GM23248 (cell line): ENCODE measurements at regions not wholly inside any gene's neighbourhood (a gene's known extent, or its start where the extent isn't known, plus 50 kb on each side); places are given as distances from the start of the nearest gene placed in this dataset.

ENCODE experiments used
- DNase-seq: peaks from one replicate; pipeline ENCODE4 v3.0.0-alpha.2; 2015
- H2AFZ ChIP-seq: fragments of 200-600 bp; sonication (generic); 2 replicates; pipeline ENCODE4 v1.6.1; 2016; ENCODE audit warnings: antibody characterized with exemption
- H3F3A ChIP-seq: fragments of 200-600 bp; sonication (generic); 2 replicates; pipeline ENCODE4 v1.6.1; 2016; ENCODE audit warnings: mild to moderate bottlenecking, antibody characterized with exemption, mixed run types; ENCODE audit not compliant: insufficient read depth
- H3K27ac ChIP-seq: fragments of 200-600 bp; sonication (generic); 2 replicates; pipeline ENCODE4 v1.5.1; 2016; ENCODE audit warnings: mild to moderate bottlenecking
- H3K27me3 ChIP-seq: fragments of 200-600 bp; sonication (generic); replicated peaks from 2 replicates; pipeline ENCODE4 v1.6.1; 2016; ENCODE audit warnings: mild to moderate bottlenecking; ENCODE audit not compliant: insufficient read depth
- H3K36me3 ChIP-seq: fragments of 200-600 bp; sonication (generic); 2 replicates; pipeline ENCODE4 v1.6.1; 2016; ENCODE audit warnings: low read depth, mild to moderate bottlenecking
- H3K4me1 ChIP-seq: fragments of 200-600 bp; sonication (generic); 2 replicates; pipeline ENCODE4 v1.6.1; 2016; ENCODE audit warnings: mild to moderate bottlenecking; ENCODE audit not compliant: insufficient read depth
- H3K4me2 ChIP-seq: fragments of 200-600 bp; sonication (generic); one replicate; pipeline ENCODE4 v1.6.1; 2016; ENCODE audit warnings: mild to moderate bottlenecking; ENCODE audit not compliant: unreplicated experiment
- H3K4me3 ChIP-seq: fragments of 200-600 bp; sonication (generic); 2 replicates; pipeline ENCODE4 v1.5.1; 2016; ENCODE audit warnings: mild to moderate bottlenecking
- H3K79me2 ChIP-seq: fragments of 200-600 bp; sonication (generic); 2 replicates; pipeline ENCODE4 v1.6.1; 2016; ENCODE audit warnings: mild to moderate bottlenecking; ENCODE audit not compliant: insufficient read depth
- H3K9ac ChIP-seq: fragments of 200-600 bp; sonication (generic); 2 replicates; pipeline ENCODE4 v1.6.1; 2016; ENCODE audit warnings: mild to moderate bottlenecking
- H3K9me2 ChIP-seq: fragments of 200-600 bp; sonication (generic); 2 replicates; pipeline ENCODE4 v1.6.1; 2016; ENCODE audit warnings: mixed run types, mild to moderate bottlenecking, moderate library complexity; ENCODE audit not compliant: insufficient read depth
- H3K9me3 ChIP-seq: fragments of 200-600 bp; sonication (generic); one replicate; pipeline ENCODE4 v1.6.1; 2017; ENCODE audit warnings: low read depth
- H4K20me1 ChIP-seq: fragments of 200-600 bp; sonication (generic); 2 replicates; pipeline ENCODE4 v1.6.0; 2016; ENCODE audit not compliant: insufficient read depth
- EZH2 ChIP-seq: fragments of 200-600 bp; sonication (generic); IDR thresholded peaks from 2 replicates; pipeline ENCODE4 v1.6.1; 2018; ENCODE audit warnings: antibody characterized with exemption, mild to moderate bottlenecking; ENCODE audit not compliant: insufficient read depth, poor library complexity, severe bottlenecking
- EZH2phosphoT487 ChIP-seq: fragments of 200-600 bp; sonication (generic); IDR thresholded peaks from 2 replicates; pipeline ENCODE4 v1.6.1; 2018; ENCODE audit warnings: antibody characterized with exemption, moderate library complexity, mild to moderate bottlenecking, low read depth; ENCODE audit not compliant: insufficient read depth
- WGBS, 2 experiments: methylation state at CpG; one replicate each; pipeline ENCODE4 v1.1.6; 2015 to 2017; ENCODE audit warnings: low lambda C conversion rate in 2 of 2, low coverage in 1 of 2; ENCODE audit errors: missing lambda C conversion rate in 2 of 2; 5-methylcytosine and 5-hydroxymethylcytosine counted together
- in situ Hi-C: fragments of 300-500 bp; cut with MboI; formaldehyde crosslinking; loops from 2 replicates; pipeline ENCODE4 v1.15.0; 2020

GRCh38 chr5:103473725-103474124, 88.9 kb downstream of the NUDT12 start:
- in situ Hi-C loops: loop anchor here (10.0 kb wide), 1 partner anchor 239 kb away; no protein-coding TSS in a partner anchor
- no peak for DNase-seq
- H3K36me3 ChIP-seq: no peaks in the 10 kb centered on the region
- no peak overlapping the region for H2AFZ ChIP-seq
- no peaks in the 10 kb centered on the region for H3K79me2 ChIP-seq
- peaks cover 22% of the 10 kb centered on the region for H3F3A ChIP-seq
- no peaks in the 10 kb centered on the region for H3K27me3 ChIP-seq
- no peaks in the 10 kb centered on the region for H3K9me2 ChIP-seq
- no peaks in the 10 kb centered on the region for H4K20me1 ChIP-seq
- no peak overlapping the region for H3K4me3 ChIP-seq
- no peak overlapping the region for H3K4me2 ChIP-seq
- no peak overlapping the region for H3K27ac ChIP-seq
- H3K9me3 ChIP-seq: no peaks in the 10 kb centered on the region
- H3K9ac ChIP-seq: no peak overlapping the region
- no peak for TF ChIP-seq EZH2phosphoT487
- no peak for TF ChIP-seq EZH2
- peaks cover 36% of the 10 kb centered on the region for H3K4me1 ChIP-seq

GRCh38 chr5:103472830-103473229, 89.8 kb downstream of the NUDT12 start:
- Histone ChIP-seq H3K4me1 (peaks cover 45% of the 10 kb centered on the region), H3K27ac (peak overlapping the region; percentile 37), H3K36me3 (no peaks in the 10 kb centered on the region), H3K9ac (no peak overlapping the region), H4K20me1 (no peaks in the 10 kb centered on the region), H3K9me2 (no peaks in the 10 kb centered on the region; the same call in 1 of the 2 replicates), H3K9me3 (no peaks in the 10 kb centered on the region), H3K4me3 (no peak overlapping the region), H3K27me3 (no peaks in the 10 kb centered on the region), H3F3A (peaks cover 25% of the 10 kb centered on the region), H2AFZ (no peak overlapping the region), H3K4me2 (peak overlapping the region; percentile 46), H3K79me2 (no peaks in the 10 kb centered on the region)
- TF ChIP-seq EZH2 (no peak), EZH2phosphoT487 (no peak)
- peak; percentile 63 for DNase-seq
- in situ Hi-C loops: loop anchor here (10.0 kb wide), 1 partner anchor 238 kb away; no protein-coding TSS in a partner anchor
- 40 to 60% methylated on average over 1 of the region's 1 CpG for WGBS, 2 experiments

- 21 to 24% methylated on average over 1 of the region's 1 CpG for WGBS, 2 experiments
- Histone ChIP-seq H3K4me1 (peaks cover 51% of the 10 kb centered on the region), H3K27ac (peak overlapping the region; percentile 37), H3K4me2 (peak overlapping the region; percentile 46), H4K20me1 (no peaks in the 10 kb centered on the region), H3K9me3 (no peaks in the 10 kb centered on the region), H3K4me3 (no peak overlapping the region), H3F3A (peaks cover 25% of the 10 kb centered on the region), H3K79me2 (no peaks in the 10 kb centered on the region), H3K9me2 (no peaks in the 10 kb centered on the region; the same call in 1 of the 2 replicates), H3K9ac (no peak overlapping the region), H3K27me3 (no peaks in the 10 kb centered on the region), H3K36me3 (no peaks in the 10 kb centered on the region), H2AFZ (no peak overlapping the region)
- in situ Hi-C loops: loop anchor here (10.0 kb wide), 1 partner anchor 237 kb away; no protein-coding TSS in a partner anchor
- peak; percentile 31 for DNase-seq
- no peak for TF ChIP-seq EZH2
Measured at GRCh38 chr5:103472265-103472664, 90.3 kb downstream of the NUDT12 start.

GRCh38 chr5:103469288-103470040, 93.1 kb downstream of the NUDT12 start:
- Histone ChIP-seq H3K4me1 (peaks cover 61% of the 10 kb centered on the region), H3K4me3 (peak overlapping the region; percentile 6; the same call in 1 of the 2 replicates), H2AFZ (no peak overlapping the region), H3K9me3 (no peaks in the 10 kb centered on the region), H3K27ac (peak overlapping the region; percentile 22), H3K9ac (no peak overlapping the region), H3K4me2 (peak overlapping the region; percentile 46), H3K79me2 (no peaks in the 10 kb centered on the region), H4K20me1 (no peaks in the 10 kb centered on the region), H3K36me3 (no peaks in the 10 kb centered on the region), H3K9me2 (no peaks in the 10 kb centered on the region; the same call in 1 of the 2 replicates), H3F3A (peaks cover 25% of the 10 kb centered on the region), H3K27me3 (no peaks in the 10 kb centered on the region)
- in situ Hi-C loops: loop anchor here (10.0 kb wide), 1 partner anchor 235 kb away; no protein-coding TSS in a partner anchor
- WGBS, 2 experiments: 44 to 55% methylated on average over 3 of the region's 3 CpGs
- DNase-seq: peak; percentile 68
- TF ChIP-seq EZH2phosphoT487 (no peak), EZH2 (no peak)

- no peak for DNase-seq
- H3K9me2 ChIP-seq: no peaks in the 10 kb centered on the region; the same call in 1 of the 2 replicates
- H4K20me1 ChIP-seq: no peaks in the 10 kb centered on the region
- no peak overlapping the region for H3K4me3 ChIP-seq
- H3K79me2 ChIP-seq: no peaks in the 10 kb centered on the region
- H2AFZ ChIP-seq: no peak overlapping the region
- H3F3A ChIP-seq: peaks cover 22% of the 10 kb centered on the region
- no peak overlapping the region for H3K4me2 ChIP-seq
- WGBS, 2 experiments: 54 to 60% methylated on average over 3 of the region's 3 CpGs
- H3K27me3 ChIP-seq: no peaks in the 10 kb centered on the region
- H3K9me3 ChIP-seq: no peaks in the 10 kb centered on the region
- no peaks in the 10 kb centered on the region for H3K36me3 ChIP-seq
- TF ChIP-seq EZH2: no peak
- TF ChIP-seq EZH2phosphoT487: no peak
- in situ Hi-C loops: no loop called here
- H3K4me1 ChIP-seq: peaks cover 51% of the 10 kb centered on the region
- no peak overlapping the region for H3K27ac ChIP-seq
- H3K9ac ChIP-seq: no peak overlapping the region
Measured at GRCh38 chr5:103467831-103468230, 94.8 kb downstream of the NUDT12 start.
